H54 (cell line): ENCODE measurements at regions not wholly inside any gene's neighbourhood (a gene's known extent, or its start where the extent isn't known, plus 50 kb on each side); places are given as distances from the start of the nearest gene placed in this dataset.

Experiments
- DNase-seq: peaks from one replicate; pipeline ENCODE4 v3.0.0; 2011; ENCODE audit warnings: low spot score, mixed read lengths; ENCODE audit not compliant: insufficient read length
- FAIRE-seq: peaks from 3 replicates; lab custom pipeline; 2011; peaks lifted over from hg19 to GRCh38; lab: Jason Lieb, UNC
- POLR2A ChIP-seq: IDR thresholded peaks from 2 replicates; pipeline ENCODE4 v1.6.1; 2011; ENCODE audit warnings: low read depth, mild to moderate bottlenecking, low read length

DNA sequence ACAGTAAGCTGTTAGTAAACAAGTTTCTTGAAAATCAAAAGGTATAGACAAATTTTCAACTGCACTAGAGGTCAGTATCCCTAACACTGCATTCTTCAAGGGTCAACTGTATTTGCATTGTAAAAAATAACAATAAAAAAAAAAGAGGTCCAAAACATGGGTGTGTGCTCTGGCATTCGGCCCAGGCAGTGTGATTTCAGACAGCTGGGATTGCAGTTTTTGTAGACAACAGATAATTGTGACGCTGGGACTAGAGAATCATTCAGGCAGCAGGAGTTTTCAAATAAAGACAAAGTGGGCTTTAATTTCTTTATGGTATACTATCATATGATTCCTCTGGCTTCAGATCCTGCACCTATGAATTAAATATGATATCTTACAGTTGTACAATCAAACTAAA lies 543.2 kb upstream of the SEMA3D start:
- FAIRE-seq = no peak
- TF ChIP-seq POLR2A = no peak
- DNase-seq = no peak

DNA sequence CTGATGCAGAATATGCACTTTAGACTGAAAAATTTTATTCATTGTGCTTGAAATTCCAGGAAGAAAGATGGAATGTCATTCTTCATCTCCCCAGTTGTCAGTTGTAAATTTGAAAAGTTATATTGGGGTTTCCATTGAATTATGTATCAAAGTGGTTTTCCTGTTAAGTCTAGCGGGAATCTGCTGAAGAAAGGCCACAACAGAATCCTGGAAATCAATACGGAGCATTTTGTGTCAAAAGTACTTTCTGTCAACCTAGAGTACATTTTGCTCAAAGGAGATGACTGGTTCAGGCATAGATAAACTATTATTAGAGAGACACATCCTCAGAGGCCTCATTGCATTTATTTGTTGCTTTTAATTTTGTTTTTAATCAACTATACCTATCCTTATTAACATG lies 538.2 kb upstream of the SEMA3D start:
- no peak for FAIRE-seq
- TF ChIP-seq POLR2A = no peak
- no peak for DNase-seq

DNA sequence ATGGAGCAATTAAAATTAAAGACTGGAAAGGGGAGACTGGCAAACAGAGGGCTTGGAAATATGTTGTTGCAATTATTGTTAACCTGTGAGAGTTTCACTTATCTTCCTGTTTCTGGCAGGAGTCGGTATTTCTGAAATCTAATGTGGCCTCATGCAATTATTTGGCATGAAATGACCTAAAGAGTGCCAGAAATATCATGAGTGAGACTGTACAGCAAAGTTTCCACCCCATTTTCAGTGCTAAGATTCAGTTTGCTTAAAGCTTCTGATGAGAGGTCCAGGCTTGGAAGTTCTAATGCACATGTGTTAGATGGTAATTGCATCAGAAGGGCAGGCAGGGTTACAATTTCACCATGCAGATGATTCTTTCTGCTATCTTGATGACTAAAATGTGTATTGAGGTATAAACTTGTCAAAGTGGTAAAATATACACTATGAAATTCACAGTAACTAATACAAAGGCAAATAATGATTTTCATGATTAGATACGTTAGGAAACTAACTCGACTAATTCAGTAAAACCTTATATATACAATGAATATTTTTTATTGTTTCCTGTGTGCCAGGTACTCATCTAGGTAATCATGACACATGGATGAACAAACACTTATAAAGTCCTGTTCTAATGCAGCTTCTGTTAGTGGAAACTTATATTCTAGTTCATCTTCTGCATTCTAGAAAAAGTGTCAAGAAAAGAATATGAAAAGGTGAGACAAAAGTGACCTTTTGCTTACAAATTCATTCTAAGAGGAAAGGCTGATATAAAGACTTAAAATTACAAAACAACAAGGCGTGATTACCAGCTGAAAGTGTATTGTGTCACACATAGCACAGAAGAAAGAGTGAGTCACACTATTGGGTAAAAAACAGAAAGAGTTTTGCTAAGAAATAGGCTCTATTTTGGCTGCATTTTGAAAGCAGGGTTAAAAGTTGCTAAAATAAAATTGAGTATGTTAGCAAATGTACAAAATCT lies 533.4 kb upstream of the SEMA3D start:
- FAIRE-seq (no peak), DNase-seq (no peak)
- no peak for TF ChIP-seq POLR2A

DNA sequence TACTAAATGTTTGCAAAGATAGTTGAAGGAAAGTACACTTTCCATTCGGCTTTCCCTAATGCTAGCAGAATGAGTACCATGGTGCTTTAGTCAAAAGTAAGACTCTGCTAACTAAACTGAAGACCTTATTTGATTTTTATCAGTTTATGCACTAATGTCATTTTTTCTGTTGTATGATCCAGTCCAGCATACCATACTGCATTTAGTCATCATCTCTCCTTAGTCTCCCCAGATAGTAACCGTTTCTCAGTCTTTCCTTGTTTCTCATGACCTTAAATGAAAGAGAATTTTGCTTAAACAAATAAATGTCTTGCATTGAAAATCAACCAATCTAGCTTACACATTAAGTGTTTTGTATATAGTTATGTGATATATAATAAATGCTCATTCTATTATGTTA lies 529.5 kb upstream of the SEMA3D start:
- no peak for TF ChIP-seq POLR2A
- DNase-seq (no peak), FAIRE-seq (no peak)

DNA sequence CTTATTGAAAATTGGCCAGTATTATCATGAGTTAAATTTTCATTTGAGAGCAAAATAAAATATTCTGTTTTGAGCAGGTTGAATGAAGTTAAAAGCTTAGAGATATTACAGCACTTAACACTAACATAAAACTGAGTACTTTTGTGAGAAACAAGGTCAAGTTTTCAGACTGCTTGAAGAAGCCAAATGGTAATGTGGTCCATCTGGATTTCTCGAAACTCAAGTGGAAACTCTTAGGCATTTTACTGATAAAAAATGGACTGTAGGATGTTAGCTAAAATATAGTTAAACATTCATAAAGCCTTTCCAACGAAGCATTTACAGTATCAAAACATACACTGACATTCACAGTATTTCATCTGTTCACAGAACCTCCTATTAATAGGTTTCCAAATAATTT lies 528.1 kb upstream of the SEMA3D start:
- no peak for DNase-seq
- no peak for TF ChIP-seq POLR2A
- no peak for FAIRE-seq

DNA sequence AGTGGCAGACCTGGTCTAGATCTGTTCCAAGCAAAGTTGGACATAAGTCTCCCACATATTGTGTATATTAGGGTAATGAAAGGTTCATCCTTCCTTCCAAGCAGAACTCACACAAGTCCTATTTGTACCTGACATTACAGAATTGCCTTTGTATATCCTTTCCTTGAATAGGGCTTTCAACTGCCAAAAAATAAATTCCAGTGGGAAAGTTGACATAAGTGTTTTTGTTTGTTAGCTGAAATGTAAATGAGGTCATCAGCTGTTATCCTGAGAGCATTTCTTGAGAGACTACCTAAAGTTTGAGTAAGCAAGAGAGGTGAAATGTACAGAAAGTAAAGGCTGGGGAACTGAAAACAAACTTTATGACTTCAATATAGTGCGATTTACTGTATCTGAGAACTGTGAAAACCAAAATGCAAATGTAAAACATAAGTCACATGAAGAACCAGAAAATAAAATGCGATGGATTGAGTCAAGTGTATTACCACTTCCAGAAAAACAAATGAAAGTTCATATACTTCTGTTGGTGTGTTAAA lies 527.3 kb upstream of the SEMA3D start:
- DNase-seq = no peak
- no peak for FAIRE-seq
- TF ChIP-seq POLR2A = no peak

DNA sequence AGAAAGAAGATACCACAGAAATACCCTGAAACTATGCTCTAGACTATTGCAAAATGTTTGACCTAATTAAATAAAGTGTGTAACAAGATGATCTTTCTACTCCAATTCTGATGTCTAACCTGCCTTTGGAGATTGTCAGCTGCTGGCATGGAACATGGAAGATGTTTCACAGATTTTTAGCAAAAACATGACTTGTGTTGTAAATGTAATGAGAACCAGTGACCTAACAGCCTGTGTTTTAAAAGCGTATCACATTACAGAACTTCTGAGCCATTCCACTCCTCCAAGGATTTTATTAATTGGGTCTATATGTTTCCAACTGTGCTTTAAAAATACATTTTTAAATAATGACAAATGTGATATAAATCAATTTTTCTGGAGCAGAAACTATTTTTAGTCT lies 526.3 kb upstream of the SEMA3D start:
- no peak for TF ChIP-seq POLR2A
- DNase-seq = no peak
- FAIRE-seq = no peak

DNA sequence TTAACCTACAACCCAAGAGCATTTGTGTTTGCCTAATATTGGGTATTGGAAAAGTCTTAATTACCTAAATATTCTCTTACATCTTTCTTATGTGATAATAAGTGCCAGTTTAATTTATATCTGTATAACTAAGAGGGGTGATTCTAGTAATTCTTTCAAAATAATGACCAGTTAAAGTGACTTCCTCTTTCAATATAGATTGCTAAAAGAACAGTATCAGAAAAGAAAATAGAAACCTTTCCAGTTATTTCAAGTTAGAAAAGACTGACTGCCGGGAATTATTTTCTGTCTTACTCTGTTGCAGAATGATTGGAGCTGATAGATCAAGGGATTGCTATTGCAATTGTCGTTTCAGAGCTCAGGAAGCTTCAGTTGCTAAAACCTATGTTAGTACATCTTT lies 525.0 kb upstream of the SEMA3D start:
- no peak for TF ChIP-seq POLR2A
- DNase-seq = no peak
- FAIRE-seq = no peak

DNA sequence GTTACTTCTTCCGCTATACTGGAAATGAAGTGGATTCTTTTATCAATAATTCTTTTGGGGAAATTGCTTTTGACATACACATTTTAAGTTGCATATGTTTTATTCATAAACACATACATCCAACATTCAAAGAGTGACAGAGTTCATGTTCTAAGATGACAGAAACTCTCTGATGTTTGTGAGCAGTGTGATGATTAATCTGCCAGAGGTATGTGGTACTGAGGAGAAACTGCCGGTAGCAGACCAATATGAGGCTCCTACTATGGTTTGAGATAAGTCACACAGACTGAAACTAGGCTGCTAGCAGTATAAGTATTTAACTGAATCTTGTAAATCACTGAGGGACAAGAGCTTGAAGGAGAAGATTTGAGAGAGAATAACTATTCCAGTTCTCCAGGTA lies 524.1 kb upstream of the SEMA3D start:
- TF ChIP-seq POLR2A = no peak
- DNase-seq (no peak), FAIRE-seq (no peak)

DNA sequence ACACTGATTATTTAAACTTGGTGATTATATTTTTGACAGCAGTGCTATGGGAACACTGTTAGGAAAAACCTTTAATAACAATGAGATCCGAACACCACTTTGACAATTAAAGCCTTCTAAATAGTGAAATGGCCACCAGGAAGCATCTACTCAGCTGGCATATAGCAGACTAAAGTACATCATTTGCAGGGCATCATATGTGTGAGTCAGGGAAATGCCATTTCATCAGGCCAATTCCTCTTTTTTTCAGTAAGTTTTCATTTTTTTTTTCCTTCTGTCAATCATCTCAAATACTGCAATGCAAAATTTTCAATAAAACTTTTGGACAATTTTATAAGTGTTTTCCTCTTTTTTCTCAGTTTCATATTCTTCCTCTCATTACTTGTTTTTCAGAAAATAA lies 521.4 kb upstream of the SEMA3D start:
- DNase-seq = no peak

DNA sequence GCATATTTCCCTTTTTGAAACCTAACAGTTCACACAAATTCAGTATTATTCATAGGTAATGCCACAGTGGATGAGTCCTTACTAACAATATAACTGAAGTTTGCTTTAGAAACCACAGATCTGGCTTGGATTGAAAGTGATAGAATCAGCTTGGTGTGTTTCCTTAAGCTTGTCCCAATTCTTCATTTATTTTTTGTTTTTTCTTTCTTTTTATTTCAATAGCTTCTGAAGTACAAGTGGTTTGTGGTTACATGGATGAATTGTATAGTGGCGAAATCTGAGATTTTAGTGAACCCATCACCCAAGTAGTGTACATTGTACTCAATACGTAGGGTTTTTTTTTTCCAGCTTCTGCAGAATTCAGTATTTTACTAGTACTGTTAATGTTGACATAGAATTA lies 518.2 kb upstream of the SEMA3D start:
- FAIRE-seq = no peak
- DNase-seq = no peak
- no peak for TF ChIP-seq POLR2A

More for the DNA sequence above, 521.4 kb upstream of the SEMA3D start:
- TF ChIP-seq POLR2A = no peak
- no peak for FAIRE-seq

DNA sequence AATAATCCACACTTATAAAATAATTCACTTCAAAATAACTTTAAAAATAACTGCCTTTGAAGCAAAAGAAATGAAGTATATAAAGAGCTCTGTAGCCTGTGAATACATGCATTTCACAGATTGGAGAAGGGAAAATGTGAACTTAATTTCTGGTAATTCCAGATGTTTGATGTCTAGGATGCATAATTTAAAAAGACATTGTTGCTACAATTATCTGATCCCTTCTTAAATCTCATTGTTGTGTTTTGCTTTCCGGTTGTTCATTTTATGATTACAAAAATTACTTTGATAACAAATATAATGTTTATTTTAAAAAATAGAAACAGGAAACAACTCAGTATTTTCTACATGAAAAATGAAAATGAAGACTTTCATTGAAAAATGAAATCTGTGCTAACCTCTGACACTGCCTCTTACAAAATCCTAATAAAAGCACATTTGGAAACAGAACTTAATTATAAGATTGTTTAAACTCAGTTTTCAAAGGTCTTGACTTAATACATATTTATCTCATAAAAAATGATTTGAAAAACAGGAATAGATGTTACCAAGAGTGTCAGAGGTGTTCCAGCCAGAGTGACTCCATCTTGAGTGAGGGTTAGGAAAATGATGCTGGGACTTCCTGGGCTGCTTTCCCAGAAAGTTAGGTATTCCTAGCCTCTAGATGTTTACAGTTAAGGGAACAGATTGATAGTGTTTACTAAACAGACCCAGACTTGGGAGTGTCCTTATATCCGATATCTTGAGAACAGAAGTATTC lies 516.6 kb upstream of the SEMA3D start:
- no peak for TF ChIP-seq POLR2A
- DNase-seq = no peak
- no peak for FAIRE-seq

DNA sequence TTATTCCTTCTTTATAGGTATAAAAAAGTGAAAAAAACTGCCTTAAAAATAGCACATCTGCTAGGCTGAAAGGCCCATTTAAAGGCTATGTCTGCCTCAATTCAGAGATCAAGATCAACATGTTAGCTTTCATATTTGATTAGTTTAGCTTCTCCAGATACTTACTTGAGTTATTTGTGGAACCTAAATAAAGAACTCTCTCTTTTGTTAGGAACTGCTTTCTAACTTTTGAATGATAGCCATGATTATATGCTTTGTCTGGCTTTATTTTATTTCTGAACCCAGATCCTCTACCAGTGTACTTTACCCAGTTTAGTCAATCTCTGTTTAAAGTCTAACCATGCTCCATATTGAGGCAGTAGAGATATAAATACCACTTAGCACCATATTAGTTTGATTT lies 515.5 kb upstream of the SEMA3D start:
- DNase-seq (no peak), FAIRE-seq (no peak)
- no peak for TF ChIP-seq POLR2A

DNA sequence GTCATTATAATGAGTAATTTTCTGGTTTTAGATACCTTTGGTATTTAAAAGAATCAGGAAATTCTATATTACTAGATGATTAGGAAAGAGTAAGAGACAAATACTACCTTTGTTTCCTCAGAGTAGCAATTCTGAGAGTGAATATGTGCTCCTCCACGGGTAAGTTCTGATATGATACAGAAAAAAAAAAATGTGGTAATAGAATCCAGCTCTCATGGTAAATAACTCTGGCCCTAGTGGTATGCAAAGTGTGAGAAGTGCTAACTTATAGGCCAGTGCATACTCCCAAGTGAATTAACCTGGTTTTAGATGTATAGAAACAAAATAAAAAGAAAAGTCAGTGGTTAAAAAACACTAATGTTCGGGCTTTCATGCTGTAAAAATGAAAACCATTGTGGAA lies 512.6 kb upstream of the SEMA3D start:
- DNase-seq = no peak
- no peak for FAIRE-seq
- TF ChIP-seq POLR2A = no peak
